Brain microvascular endothelial cell (primary cell): ENCODE measurements at regions not wholly inside any gene's neighbourhood (a gene's known extent, or its start where the extent isn't known, plus 50 kb on each side); places are given as distances from the start of the nearest gene placed in this dataset.

Experiments used
- DNase-seq: peaks from one replicate; pipeline ENCODE4 v3.0.0-alpha.2; 2020
- H3K27ac ChIP-seq: fragments of 250-450 bp; sonication (Bioruptor Pico); 2 replicates; pipeline ENCODE4 v1.5.1; 2020; ENCODE audit warnings: mild to moderate bottlenecking, moderate library complexity
- H3K27me3 ChIP-seq: fragments of 250-450 bp; sonication (Bioruptor Pico); replicated peaks from 2 replicates; pipeline ENCODE4 v1.5.1; 2020; ENCODE audit warnings: mild to moderate bottlenecking
- H3K36me3 ChIP-seq: fragments of 250-450 bp; sonication (Bioruptor Pico); replicated peaks from 2 replicates; pipeline ENCODE4 v1.5.1; 2020; ENCODE audit warnings: mild to moderate bottlenecking
- H3K4me3 ChIP-seq: 2 replicates; pipeline ENCODE4 v1.5.1; 2011; ENCODE audit warnings: low read depth, mild to moderate bottlenecking, control low read depth, low read length, moderate library complexity
- in situ Hi-C: cut with HindIII; loops from 2 replicates; pipeline ENCODE4 v1.10.0; 2017; ENCODE audit warnings: low sequenced_read_pairs, low pct_ligation_motif_present
- TF ChIP-seq, protein P1 (sequence below): IDR thresholded peaks from 2 replicates; pipeline ENCODE4 v1.5.1; 2011; ENCODE audit warnings: low read depth, mild to moderate bottlenecking, moderate library complexity, low read length, control low read depth, inconsistent platforms; ENCODE audit errors: missing control alignments

DNA sequence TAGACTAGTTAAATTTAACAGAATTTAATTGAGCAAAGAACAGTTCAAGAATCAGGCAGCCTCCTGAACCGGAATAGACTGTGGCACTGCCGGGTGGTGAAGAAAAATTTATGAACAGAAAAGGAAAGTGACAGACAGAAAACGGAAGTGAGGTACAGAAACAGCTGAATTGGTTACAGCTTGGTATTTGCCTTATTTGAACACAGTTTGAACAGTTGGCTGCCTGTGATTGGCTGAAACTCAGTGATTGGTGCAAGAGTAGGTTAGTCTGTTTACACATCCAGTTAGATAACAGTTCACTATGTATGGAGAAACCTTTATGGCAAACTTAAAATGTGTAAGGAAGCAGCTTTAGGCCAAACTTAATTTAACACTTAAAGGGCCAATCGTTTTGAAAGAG, 116.0 kb upstream of the CITED2 start:
- Histone ChIP-seq H3K27me3 (no peaks in the 10 kb centered on the region), H3K4me3 (no peak overlapping the region), H3K36me3 (no peaks in the 10 kb centered on the region), H3K27ac (no peak overlapping the region)
- in situ Hi-C loops: no loop called here
- no peak for DNase-seq
- TF ChIP-seq, protein P1, sequence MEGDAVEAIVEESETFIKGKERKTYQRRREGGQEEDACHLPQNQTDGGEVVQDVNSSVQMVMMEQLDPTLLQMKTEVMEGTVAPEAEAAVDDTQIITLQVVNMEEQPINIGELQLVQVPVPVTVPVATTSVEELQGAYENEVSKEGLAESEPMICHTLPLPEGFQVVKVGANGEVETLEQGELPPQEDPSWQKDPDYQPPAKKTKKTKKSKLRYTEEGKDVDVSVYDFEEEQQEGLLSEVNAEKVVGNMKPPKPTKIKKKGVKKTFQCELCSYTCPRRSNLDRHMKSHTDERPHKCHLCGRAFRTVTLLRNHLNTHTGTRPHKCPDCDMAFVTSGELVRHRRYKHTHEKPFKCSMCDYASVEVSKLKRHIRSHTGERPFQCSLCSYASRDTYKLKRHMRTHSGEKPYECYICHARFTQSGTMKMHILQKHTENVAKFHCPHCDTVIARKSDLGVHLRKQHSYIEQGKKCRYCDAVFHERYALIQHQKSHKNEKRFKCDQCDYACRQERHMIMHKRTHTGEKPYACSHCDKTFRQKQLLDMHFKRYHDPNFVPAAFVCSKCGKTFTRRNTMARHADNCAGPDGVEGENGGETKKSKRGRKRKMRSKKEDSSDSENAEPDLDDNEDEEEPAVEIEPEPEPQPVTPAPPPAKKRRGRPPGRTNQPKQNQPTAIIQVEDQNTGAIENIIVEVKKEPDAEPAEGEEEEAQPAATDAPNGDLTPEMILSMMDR: no peak

DNA sequence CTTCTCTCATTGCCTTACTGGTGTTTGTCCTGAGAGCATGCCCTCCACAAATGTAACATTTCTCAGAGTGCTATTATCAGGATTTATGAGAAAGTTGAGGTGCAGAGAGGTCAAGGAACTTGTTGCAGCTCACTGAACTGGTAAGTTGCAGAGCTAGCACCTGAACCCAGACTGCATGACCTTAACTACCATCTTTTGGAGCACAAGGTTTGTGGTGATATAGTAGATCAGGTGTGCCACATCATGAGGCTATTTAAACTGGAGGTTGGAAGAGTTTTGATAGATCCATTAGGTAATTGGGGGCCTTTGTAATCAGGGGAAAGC, 112.0 kb upstream of the CITED2 start:
- no peak for DNase-seq
- Histone ChIP-seq H3K36me3 (no peaks in the 10 kb centered on the region), H3K27me3 (no peaks in the 10 kb centered on the region), H3K4me3 (no peak overlapping the region), H3K27ac (no peak overlapping the region)
- in situ Hi-C loops: no loop called here
- TF ChIP-seq, protein P1: no peak

DNA sequence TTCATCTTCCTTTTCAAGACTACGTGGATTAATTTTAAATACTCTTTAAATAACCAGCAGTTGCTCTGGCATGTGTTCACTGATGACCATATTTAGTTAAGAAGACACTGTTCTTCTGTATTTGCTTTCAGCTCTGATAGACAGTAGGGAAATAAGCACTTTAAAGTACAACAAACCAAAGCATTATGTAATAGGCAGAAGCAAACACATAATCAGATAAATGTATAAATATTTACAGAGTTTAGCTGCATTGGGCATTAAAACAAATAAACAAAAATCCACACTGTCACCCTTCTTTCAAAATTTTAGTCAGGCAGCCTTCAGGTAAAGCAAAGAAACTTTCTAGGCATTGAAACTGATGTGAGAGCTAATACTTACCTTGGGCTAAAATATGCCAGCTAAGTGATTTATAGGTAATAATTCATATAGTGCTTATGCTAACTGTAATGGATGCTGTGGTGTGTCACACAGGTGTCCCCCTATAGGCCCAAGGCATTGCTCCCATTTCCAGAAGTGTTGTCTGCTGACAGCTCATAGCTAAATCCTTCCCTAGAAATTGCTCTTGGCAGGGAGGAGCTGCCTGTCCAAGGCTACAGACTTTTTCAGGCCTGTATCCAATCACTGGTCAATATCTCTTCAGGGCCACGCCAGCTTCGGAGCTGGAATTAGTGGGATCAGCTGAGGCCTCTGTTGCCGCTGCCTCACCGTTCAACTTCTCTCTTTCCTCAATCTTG, 111.5 kb upstream of the CITED2 start:
- in situ Hi-C loops: no loop called here
- no peak for DNase-seq

DNA sequence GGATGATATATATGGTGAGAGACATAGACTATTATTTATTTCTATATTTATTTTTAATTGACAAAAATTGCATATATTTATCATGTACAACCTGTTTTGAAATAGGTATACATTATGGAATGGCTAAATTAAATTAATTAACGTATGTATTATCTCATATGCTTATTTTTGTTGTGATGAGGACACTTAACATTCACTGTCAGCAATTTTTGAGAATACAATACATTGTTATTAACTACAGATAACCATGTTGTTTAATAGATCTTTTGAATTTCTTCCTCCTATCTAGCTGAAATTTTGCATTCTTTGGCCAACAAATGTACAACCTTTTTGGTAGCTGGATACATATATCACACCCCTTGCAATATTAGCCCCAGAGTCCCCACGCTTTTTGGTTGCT, 110.7 kb upstream of the CITED2 start:
- H3K27me3 ChIP-seq: no peaks in the 10 kb centered on the region
- no peak overlapping the region for H3K27ac ChIP-seq
- H3K36me3 ChIP-seq: no peaks in the 10 kb centered on the region
- DNase-seq: no peak
- in situ Hi-C loops: no loop called here
- TF ChIP-seq, protein P1: no peak
- H3K4me3 ChIP-seq: no peak overlapping the region

More for the DNA sequence above, 111.5 kb upstream of the CITED2 start:
- H3K4me3 ChIP-seq: no peak overlapping the region
- no peaks in the 10 kb centered on the region for H3K27me3 ChIP-seq
- H3K27ac ChIP-seq: no peak overlapping the region
- TF ChIP-seq, protein P1: no peak
- no peaks in the 10 kb centered on the region for H3K36me3 ChIP-seq

DNA sequence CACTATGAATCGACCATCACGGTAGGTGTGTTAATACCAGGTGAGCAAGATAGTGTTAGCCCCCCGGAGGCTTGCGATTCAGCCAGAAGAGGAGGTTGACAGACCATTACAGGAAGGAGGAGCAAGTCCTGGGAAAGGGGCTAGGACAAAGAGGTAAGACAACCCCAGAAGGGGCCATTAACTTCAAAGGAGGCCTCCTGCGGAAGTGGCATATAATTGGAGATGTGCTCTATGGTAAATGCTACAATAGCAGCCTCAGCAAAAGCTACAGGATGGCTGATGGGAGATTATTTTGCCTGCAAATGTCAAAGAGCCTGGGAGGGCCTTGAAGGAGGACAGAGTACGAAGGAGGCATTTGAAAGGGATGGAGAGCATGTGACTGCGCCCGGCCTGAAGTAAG, 108.6 kb upstream of the CITED2 start:
- in situ Hi-C loops: no loop called here
- no peak overlapping the region for H3K4me3 ChIP-seq
- no peaks in the 10 kb centered on the region for H3K36me3 ChIP-seq
- H3K27me3 ChIP-seq: no peaks in the 10 kb centered on the region
- no peak overlapping the region for H3K27ac ChIP-seq
- no peak for DNase-seq
- TF ChIP-seq, protein P1: no peak

DNA sequence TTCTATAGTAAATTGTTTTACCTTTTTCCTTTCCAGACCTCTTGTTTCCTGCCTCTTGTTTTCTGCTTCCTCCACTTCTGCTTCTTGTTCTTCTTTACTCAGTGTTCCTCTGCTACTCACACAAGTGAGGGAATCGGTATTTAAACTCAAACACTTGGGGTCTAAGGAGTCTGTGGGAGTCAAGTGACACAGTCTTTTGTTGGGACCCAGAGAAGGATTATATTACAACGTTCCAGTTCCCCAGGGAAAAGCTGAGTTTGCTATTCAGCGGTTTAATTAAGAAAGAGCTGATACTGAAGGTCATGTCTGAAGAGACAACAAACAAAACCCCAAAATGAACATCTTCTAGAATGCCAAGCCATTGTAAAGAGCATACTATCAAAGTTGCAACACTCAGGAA, 107.8 kb upstream of the CITED2 start:
- in situ Hi-C loops: no loop called here
- H3K27ac ChIP-seq: no peak overlapping the region

More for the DNA sequence above, 107.8 kb upstream of the CITED2 start:
- no peaks in the 10 kb centered on the region for H3K27me3 ChIP-seq
- no peaks in the 10 kb centered on the region for H3K36me3 ChIP-seq
- TF ChIP-seq, protein P1: no peak
- no peak overlapping the region for H3K4me3 ChIP-seq
- no peak for DNase-seq
